22Rv1 (cell line): ENCODE measurements at regions not wholly inside any gene's neighbourhood (a gene's known extent, or its start where the extent isn't known, plus 50 kb on each side); places are given as distances from the start of the nearest gene placed in this dataset.

Source experiments
- ZFX ChIP-seq: fragments of 450-650 bp; IDR thresholded peaks from 2 replicates; pipeline ENCODE4 v1.6.1; 2017; ENCODE audit warnings: antibody characterized with exemption, borderline replicate concordance
- TF ChIP-seq, protein P1 (sequence below): fragments of 450-650 bp; IDR thresholded peaks from 2 replicates; pipeline ENCODE4 v1.5.1; 2017; ENCODE audit warnings: mild to moderate bottlenecking

GRCh38 chr6:28607990-28608389, 82.3 kb downstream of the GPX5 start:
- TF ChIP-seq, protein P1, sequence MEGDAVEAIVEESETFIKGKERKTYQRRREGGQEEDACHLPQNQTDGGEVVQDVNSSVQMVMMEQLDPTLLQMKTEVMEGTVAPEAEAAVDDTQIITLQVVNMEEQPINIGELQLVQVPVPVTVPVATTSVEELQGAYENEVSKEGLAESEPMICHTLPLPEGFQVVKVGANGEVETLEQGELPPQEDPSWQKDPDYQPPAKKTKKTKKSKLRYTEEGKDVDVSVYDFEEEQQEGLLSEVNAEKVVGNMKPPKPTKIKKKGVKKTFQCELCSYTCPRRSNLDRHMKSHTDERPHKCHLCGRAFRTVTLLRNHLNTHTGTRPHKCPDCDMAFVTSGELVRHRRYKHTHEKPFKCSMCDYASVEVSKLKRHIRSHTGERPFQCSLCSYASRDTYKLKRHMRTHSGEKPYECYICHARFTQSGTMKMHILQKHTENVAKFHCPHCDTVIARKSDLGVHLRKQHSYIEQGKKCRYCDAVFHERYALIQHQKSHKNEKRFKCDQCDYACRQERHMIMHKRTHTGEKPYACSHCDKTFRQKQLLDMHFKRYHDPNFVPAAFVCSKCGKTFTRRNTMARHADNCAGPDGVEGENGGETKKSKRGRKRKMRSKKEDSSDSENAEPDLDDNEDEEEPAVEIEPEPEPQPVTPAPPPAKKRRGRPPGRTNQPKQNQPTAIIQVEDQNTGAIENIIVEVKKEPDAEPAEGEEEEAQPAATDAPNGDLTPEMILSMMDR: no peak
- no peak for TF ChIP-seq ZFX
